Motor neuron (in vitro differentiated cells): ENCODE measurements at regions not wholly inside any gene's neighbourhood (a gene's known extent, or its start where the extent isn't known, plus 50 kb on each side); places are given as distances from the start of the nearest gene placed in this dataset.

ENCODE experiments used
- ATAC-seq, 8 experiments: fragments of 200-7000 bp; cut with Tn5 transposase; replicated peaks in 6 of 8; 2 replicates each; pipeline ENCODE4 v1.8.0; 2021; ENCODE audit warnings: mild to moderate bottlenecking in 8 of 8, moderate library complexity in 8 of 8
- H3K27ac ChIP-seq, 2 donors: fragments of 250-450 bp; sonication (Bioruptor Pico); 2 replicates each; pipeline ENCODE4 v1.9.0; 2021; ENCODE audit warnings: antibody characterized with exemption in 2 of 2, mild to moderate bottlenecking in 2 of 2, moderate library complexity in 1 of 2
- H3K4me1 ChIP-seq, 2 donors: fragments of 250-450 bp; sonication (Bioruptor Pico); replicated peaks in 1 of 2; 2 replicates each; pipeline ENCODE4 v1.6.1; 2021; ENCODE audit warnings: antibody characterized with exemption in 2 of 2, mild to moderate bottlenecking in 2 of 2, moderate library complexity in 1 of 2
- H3K4me3 ChIP-seq, 5 donors: fragments of 250-450 bp; sonication (Bioruptor Pico); 2 replicates each; pipeline ENCODE4 v1.9.0; 2021; ENCODE audit warnings: antibody characterized with exemption in 5 of 5, mild to moderate bottlenecking in 5 of 5, moderate library complexity in 4 of 5
- WGBS, 10 experiments: fragments of 450-650 bp; shearing (Covaris generic); methylation state at CpG; one replicate each; pipeline ENCODE4 v1.0.0; 2022; 5-methylcytosine and 5-hydroxymethylcytosine counted together
- in situ Hi-C, 9 experiments: fragments of 400-800 bp; cut with MboI; loops; one replicate each; pipeline ENCODE4 v1.15.0; 2021; ENCODE audit warnings: low sequenced_read_pairs in 9 of 9, low pct_unique_long_range_greater_than_20kb in 2 of 9; ENCODE audit not compliant: unreplicated experiment in 9 of 9

- WGBS, 10 experiments: 57 to 100% (median 82%) methylated on average over 1 to 8 of the region's 10 CpGs
- H3K4me1 ChIP-seq: peaks cover 21 to 31% of the 10 kb centered on the region in 2 donors
- ATAC-seq: peak in 1 of 8 experiments; percentile 57
- in situ Hi-C loops: loop anchor here in 2 of 9 experiments (25.0 kb wide), 1 partner anchor 400 kb away; no protein-coding TSS in a partner anchor
- H3K27ac ChIP-seq: no peak overlapping the region
- no peak overlapping the region for H3K4me3 ChIP-seq
Measured at GRCh38 chr11:45337583-45338360, 51.6 kb upstream of the SYT13 start.

GRCh38 chr11:45336136-45336535 lies 50.0 kb upstream of the SYT13 start:
- H3K27ac ChIP-seq: no peak overlapping the region
- H3K4me3 ChIP-seq: no peak overlapping the region
- in situ Hi-C loops: loop anchor here in 2 of 9 experiments (25.0 kb wide), 1 partner anchor 399 kb away; no protein-coding TSS in a partner anchor
- H3K4me1 ChIP-seq: peaks cover 9 to 14% of the 10 kb centered on the region in 2 donors
- peak in 2 of 8 experiments; percentile 39 for ATAC-seq
- 67 to 100% (median 85%) methylated on average over 1 to 4 of the region's 4 CpGs; no CpG with 5 or more reads in 5 of the 10 experiments for WGBS, 10 experiments
